SK-N-SH treated with all-trans-retinoic acid at 6 μM for 48 hours (cell line): ENCODE measurements at regions not wholly inside any gene's neighbourhood (a gene's known extent, or its start where the extent isn't known, plus 50 kb on each side); places are given as distances from the start of the nearest gene placed in this dataset.

Source experiments
- ATAC-seq: fragments of 200-7000 bp; cut with Tn5 transposase; 3 replicates; pipeline ENCODE4 v1.9.1; 2020; ENCODE audit warnings: mild to moderate bottlenecking, moderate library complexity
- ARNTL ChIP-seq: fragments of 450-650 bp; formaldehyde crosslinking; IDR thresholded peaks from 2 replicates; pipeline ENCODE4 v1.5.0; 2020; ENCODE audit warnings: low read depth, mild to moderate bottlenecking, moderate library complexity, borderline replicate concordance
- BACH2 ChIP-seq: fragments of 250-450 bp; sonication (Bioruptor Pico); IDR thresholded peaks from 2 replicates; pipeline ENCODE4 v1.9.0; 2021; ENCODE audit warnings: mild to moderate bottlenecking, borderline replicate concordance
- CREB5 ChIP-seq: fragments of 250-450 bp; sonication (Bioruptor Pico); IDR thresholded peaks from 2 replicates; pipeline ENCODE4 v1.5.1; 2020; ENCODE audit warnings: low read depth, mild to moderate bottlenecking, moderate library complexity
- CSDC2 ChIP-seq: fragments of 250-450 bp; sonication (Bioruptor Pico); IDR thresholded peaks from 2 replicates; pipeline ENCODE4 v1.5.0; 2020; ENCODE audit warnings: mild to moderate bottlenecking, moderate library complexity
- GLIS3 ChIP-seq: fragments of 250-450 bp; sonication (Bioruptor Pico); IDR thresholded peaks from 2 replicates; pipeline ENCODE4 v1.5.0; 2020; ENCODE audit warnings: mild to moderate bottlenecking, moderate library complexity
- ISL1 ChIP-seq: fragments of 250-450 bp; sonication (Bioruptor Pico); IDR thresholded peaks from 2 replicates; pipeline ENCODE4 v2.1.2; 2022; ENCODE audit warnings: mild to moderate bottlenecking, moderate library complexity
- PATZ1 ChIP-seq: fragments of 250-450 bp; sonication (Bioruptor Pico); IDR thresholded peaks from 2 replicates; pipeline ENCODE4 v1.8.0; 2020; ENCODE audit warnings: mild to moderate bottlenecking, moderate library complexity, borderline replicate concordance
- POU6F1 ChIP-seq: fragments of 250-450 bp; sonication (Bioruptor Pico); IDR thresholded peaks from 2 replicates; pipeline ENCODE4 v1.8.0; 2021; ENCODE audit warnings: low read depth, mild to moderate bottlenecking, moderate library complexity, borderline replicate concordance
- PPARA ChIP-seq: fragments of 250-450 bp; sonication (Bioruptor Pico); IDR thresholded peaks from 2 replicates; pipeline ENCODE4 v1.5.0; 2020; ENCODE audit warnings: mild to moderate bottlenecking, borderline replicate concordance
- RARB ChIP-seq: fragments of 250-450 bp; sonication (Bioruptor Pico); IDR thresholded peaks from 2 replicates; pipeline ENCODE4 v1.8.0; 2021; ENCODE audit warnings: mild to moderate bottlenecking, moderate library complexity
- SNAI2 ChIP-seq: fragments of 250-450 bp; sonication (Bioruptor Pico); IDR thresholded peaks from 2 replicates; pipeline ENCODE4 v1.5.0; 2020; ENCODE audit warnings: mild to moderate bottlenecking, moderate library complexity
- TCF4 ChIP-seq: fragments of 250-450 bp; sonication (Bioruptor Pico); IDR thresholded peaks from 2 replicates; pipeline ENCODE4 v1.8.0; 2021; ENCODE audit warnings: mild to moderate bottlenecking, moderate library complexity, borderline replicate concordance
- TOX ChIP-seq: fragments of 250-450 bp; sonication (Bioruptor Pico); IDR thresholded peaks from 2 replicates; pipeline ENCODE4 v1.8.0; 2021; ENCODE audit warnings: mild to moderate bottlenecking, moderate library complexity, borderline replicate concordance
- ZC3H10 ChIP-seq: fragments of 250-450 bp; sonication (Bioruptor Pico); IDR thresholded peaks from 2 replicates; pipeline ENCODE4 v1.5.1; 2021; ENCODE audit warnings: mild to moderate bottlenecking, moderate library complexity
- ZFP3 ChIP-seq: fragments of 250-450 bp; sonication (Bioruptor Pico); IDR thresholded peaks from 2 replicates; pipeline ENCODE4 v1.5.0; 2020; ENCODE audit warnings: mild to moderate bottlenecking, moderate library complexity
- ZFP30 ChIP-seq: fragments of 450-650 bp; formaldehyde crosslinking; IDR thresholded peaks from 2 replicates; pipeline ENCODE4 v1.5.0; 2022; ENCODE audit warnings: mild to moderate bottlenecking, moderate library complexity
- ZNF565 ChIP-seq: fragments of 450-650 bp; formaldehyde crosslinking; conservative IDR thresholded peaks from 2 replicates; pipeline ENCODE4 v1.5.0; 2020; ENCODE audit warnings: low read depth, mild to moderate bottlenecking, moderate library complexity
- ZNF70 ChIP-seq: fragments of 450-650 bp; formaldehyde crosslinking; IDR thresholded peaks from 2 replicates; pipeline ENCODE4 v1.5.0; 2020; ENCODE audit warnings: mild to moderate bottlenecking, moderate library complexity
- ZNF8 ChIP-seq: fragments of 450-650 bp; formaldehyde crosslinking; IDR thresholded peaks from 2 replicates; pipeline ENCODE4 v1.5.0; 2020; ENCODE audit warnings: mild to moderate bottlenecking, moderate library complexity
- TF ChIP-seq, protein P1 (sequence below): fragments of 250-450 bp; sonication (Bioruptor Pico); IDR thresholded peaks from 2 replicates; pipeline ENCODE4 v1.5.1; 2021; ENCODE audit warnings: mild to moderate bottlenecking, moderate library complexity

- no peak for TF ChIP-seq SNAI2 (CRISPR knock-in tag)
- TF ChIP-seq ZFP3 (CRISPR knock-in tag) = no peak
- TF ChIP-seq PPARA = no peak
- TF ChIP-seq GLIS3 (CRISPR knock-in tag) = no peak
- no peak for TF ChIP-seq ZNF8 (CRISPR knock-in tag)
- TF ChIP-seq TCF4 (CRISPR knock-in tag) = no peak
- TF ChIP-seq ZNF70 (CRISPR knock-in tag) = no peak
Measured at GRCh38 chr2:215772634-215773563, 240.5 kb downstream of the MREG start (continued).

- no peak for ATAC-seq
- TF ChIP-seq TOX (CRISPR knock-in tag) = no peak
- TF ChIP-seq ZC3H10 (CRISPR knock-in tag) = no peak
- TF ChIP-seq GLIS3 (CRISPR knock-in tag) = no peak
- no peak for TF ChIP-seq RARB
- TF ChIP-seq TCF4 (CRISPR knock-in tag) = no peak
- no peak for TF ChIP-seq POU6F1 (CRISPR knock-in tag)
- TF ChIP-seq PPARA = no peak
- no peak for TF ChIP-seq CSDC2 (CRISPR knock-in tag)
- no peak for TF ChIP-seq ZNF70 (CRISPR knock-in tag)
- no peak for TF ChIP-seq ARNTL (CRISPR knock-in tag)
- no peak for TF ChIP-seq ZNF8 (CRISPR knock-in tag)
- TF ChIP-seq ZNF565 (CRISPR knock-in tag) = no peak
- TF ChIP-seq CREB5 (CRISPR knock-in tag) = no peak
- no peak for TF ChIP-seq SNAI2 (CRISPR knock-in tag)
- TF ChIP-seq, protein P1, sequence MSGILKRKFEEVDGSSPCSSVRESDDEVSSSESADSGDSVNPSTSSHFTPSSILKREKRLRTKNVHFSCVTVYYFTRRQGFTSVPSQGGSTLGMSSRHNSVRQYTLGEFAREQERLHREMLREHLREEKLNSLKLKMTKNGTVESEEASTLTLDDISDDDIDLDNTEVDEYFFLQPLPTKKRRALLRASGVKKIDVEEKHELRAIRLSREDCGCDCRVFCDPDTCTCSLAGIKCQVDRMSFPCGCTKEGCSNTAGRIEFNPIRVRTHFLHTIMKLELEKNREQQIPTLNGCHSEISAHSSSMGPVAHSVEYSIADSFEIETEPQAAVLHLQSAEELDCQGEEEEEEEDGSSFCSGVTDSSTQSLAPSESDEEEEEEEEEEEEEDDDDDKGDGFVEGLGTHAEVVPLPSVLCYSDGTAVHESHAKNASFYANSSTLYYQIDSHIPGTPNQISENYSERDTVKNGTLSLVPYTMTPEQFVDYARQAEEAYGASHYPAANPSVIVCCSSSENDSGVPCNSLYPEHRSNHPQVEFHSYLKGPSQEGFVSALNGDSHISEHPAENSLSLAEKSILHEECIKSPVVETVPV (CRISPR knock-in tag) = no peak
- no peak for TF ChIP-seq ISL1 (CRISPR knock-in tag)
- no peak for TF ChIP-seq ZFP30 (CRISPR knock-in tag)
Measured at GRCh38 chr2:215772003-215772402, 241.3 kb downstream of the MREG start.

DNA sequence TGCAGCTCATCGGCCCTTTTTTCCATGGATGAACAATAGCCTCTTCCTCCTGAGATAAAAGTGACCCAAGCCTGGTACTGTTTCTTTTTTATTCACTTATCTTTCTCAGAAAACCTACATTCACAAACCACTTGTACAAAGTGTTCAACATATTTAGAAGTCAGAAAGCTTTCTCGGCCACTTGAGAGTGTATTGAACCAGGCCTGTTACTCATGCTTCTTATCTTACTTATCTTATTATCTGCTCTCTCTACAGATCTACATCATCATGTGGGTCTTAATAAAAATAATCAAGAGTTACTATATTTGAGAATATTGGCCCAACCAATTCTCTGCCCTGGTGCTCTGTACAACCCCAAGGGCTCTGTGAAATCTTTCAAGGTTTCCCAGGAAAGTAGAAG is 242.1 kb downstream of the MREG start:
- no peak for ATAC-seq
- TF ChIP-seq, protein P1 (CRISPR knock-in tag) = no peak
- no peak for TF ChIP-seq PPARA
- TF ChIP-seq ZFP3 (CRISPR knock-in tag) = no peak
- TF ChIP-seq ZNF565 (CRISPR knock-in tag) = no peak
- no peak for TF ChIP-seq TOX (CRISPR knock-in tag)
- TF ChIP-seq BACH2 (CRISPR knock-in tag) = no peak
- TF ChIP-seq RARB = no peak
- TF ChIP-seq PATZ1 (CRISPR knock-in tag) = no peak
- no peak for TF ChIP-seq ISL1 (CRISPR knock-in tag)
- TF ChIP-seq ZNF70 (CRISPR knock-in tag) = no peak
